ENCODE measurements at regions not wholly inside any gene's neighbourhood (a gene's known extent, or its start where the extent isn't known, plus 50 kb on each side); places are given as distances from the start of the nearest gene placed in this dataset.
A peak's percentile ranks its signal among the peaks of the same experiment; 100 is the strongest.
"Not testable (repeated sequence)": the region's sequence is repeated elsewhere in the genome, so short reads cannot be mapped to it uniquely, and the experiment has no call there.

DNA sequence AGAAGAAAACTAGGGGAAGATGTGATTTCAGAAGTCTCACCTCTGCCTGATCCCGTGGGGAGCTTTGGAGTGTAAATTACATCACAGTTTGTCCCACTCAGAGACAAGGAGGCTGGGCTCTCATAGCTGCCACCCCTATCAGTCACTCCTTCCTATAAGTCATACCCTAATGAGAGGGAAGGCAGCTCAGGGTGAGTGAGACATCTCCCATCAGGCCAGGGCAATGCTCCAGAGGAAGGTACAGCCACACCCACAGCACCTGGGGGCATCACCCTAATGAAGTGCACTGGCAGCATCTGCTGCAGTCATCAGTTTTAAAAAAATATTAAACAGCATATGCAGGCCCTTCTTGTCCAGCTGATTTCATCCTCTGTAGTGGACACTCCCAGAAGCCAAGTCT lies 223.1 kb upstream of the NBPF12 start:
- H3K4me3 ChIP-seq (ENCODE audit: low read length); H3K9me3 ChIP-seq (ENCODE audit: control insufficient read depth, insufficient read depth, low read length); H3K27me3 ChIP-seq (ENCODE audit: control insufficient read depth, insufficient read depth, low read length); H3K27ac ChIP-seq (ENCODE audit: low read length); H3K4me1 ChIP-seq (ENCODE audit: control insufficient read depth, insufficient read depth, low read length); H3K36me3 ChIP-seq (ENCODE audit: control insufficient read depth, insufficient read depth, low read length); DNase-seq (ENCODE audit: low read depth, low spot score): not testable (repeated sequence)
- no CpG with 5 or more reads among the region's 1 CpG for WGBS (ENCODE audit: insufficient coverage, insufficient read length)

DNA sequence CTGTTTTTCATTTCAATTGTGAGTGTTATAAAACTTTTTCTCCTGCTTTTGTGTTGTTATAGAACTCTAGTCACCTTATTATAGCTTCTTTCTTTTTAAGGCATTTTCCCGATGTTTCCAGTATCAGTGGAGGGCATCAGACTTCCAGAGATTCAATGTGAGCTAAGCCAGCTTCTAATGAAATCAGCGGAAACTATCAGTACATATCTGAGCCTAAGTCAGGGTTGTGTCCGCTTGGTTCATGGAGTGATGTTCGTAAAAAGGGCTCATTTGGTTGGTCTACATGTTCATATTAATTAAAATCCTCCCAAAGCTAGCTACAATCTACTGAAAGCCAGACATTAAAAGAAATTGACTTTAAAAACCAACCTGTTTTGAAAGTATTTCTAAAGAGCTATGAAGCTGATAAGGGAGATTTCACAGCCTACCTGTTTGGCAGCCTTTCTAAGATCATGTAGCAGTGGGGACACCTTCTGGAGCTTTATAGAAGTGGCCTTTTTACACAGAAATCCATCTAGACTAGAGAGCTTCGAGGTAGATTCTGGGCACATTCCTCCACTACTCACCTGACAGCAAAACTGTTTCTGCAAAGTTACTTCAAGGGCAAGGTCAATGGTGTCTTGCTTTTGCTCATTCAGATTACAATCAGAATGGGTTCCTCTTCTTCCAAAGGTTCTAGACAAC lies 227.1 kb upstream of the NBPF12 start:
- DNase-seq (ENCODE audit: low read depth, low spot score): peak; percentile 33
- H3K4me3 ChIP-seq (ENCODE audit: low read length); H3K36me3 ChIP-seq (ENCODE audit: control insufficient read depth, insufficient read depth, low read length); H3K27ac ChIP-seq (ENCODE audit: low read length); H3K9me3 ChIP-seq (ENCODE audit: control insufficient read depth, insufficient read depth, low read length); H3K4me1 ChIP-seq (ENCODE audit: control insufficient read depth, insufficient read depth, low read length); H3K27me3 ChIP-seq (ENCODE audit: control insufficient read depth, insufficient read depth, low read length): not testable (repeated sequence)
- WGBS (ENCODE audit: insufficient coverage, insufficient read length): no CpG with 5 or more reads among the region's 5 CpGs

DNA sequence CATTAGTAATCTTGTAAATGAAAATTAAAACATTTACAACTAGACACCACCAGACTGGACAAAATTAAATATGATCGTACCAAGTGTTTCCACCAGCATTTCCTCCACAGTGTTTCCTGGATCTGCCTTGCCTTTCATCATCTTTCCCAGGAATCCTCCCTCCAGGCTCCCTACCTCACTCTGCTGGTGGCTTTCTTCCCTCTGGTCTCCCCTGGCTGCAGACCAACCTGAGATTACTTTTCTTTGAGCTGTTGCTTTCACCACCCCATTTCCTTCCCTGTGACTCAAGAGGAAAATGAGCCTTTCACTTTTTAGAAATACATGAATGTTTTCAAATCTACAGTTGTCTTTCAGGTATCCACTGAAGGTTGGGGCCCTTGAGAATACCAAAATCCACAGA lies 228.8 kb upstream of the NBPF12 start:
- not testable (repeated sequence) for H3K27ac ChIP-seq (ENCODE audit: low read length); H3K4me3 ChIP-seq (ENCODE audit: low read length); H3K27me3 ChIP-seq (ENCODE audit: control insufficient read depth, insufficient read depth, low read length); H3K36me3 ChIP-seq (ENCODE audit: control insufficient read depth, insufficient read depth, low read length); H3K4me1 ChIP-seq (ENCODE audit: control insufficient read depth, insufficient read depth, low read length); DNase-seq (ENCODE audit: low read depth, low spot score); H3K9me3 ChIP-seq (ENCODE audit: control insufficient read depth, insufficient read depth, low read length)
- WGBS (ENCODE audit: insufficient coverage, insufficient read length): no CpG with 5 or more reads among the region's 1 CpG

DNA sequence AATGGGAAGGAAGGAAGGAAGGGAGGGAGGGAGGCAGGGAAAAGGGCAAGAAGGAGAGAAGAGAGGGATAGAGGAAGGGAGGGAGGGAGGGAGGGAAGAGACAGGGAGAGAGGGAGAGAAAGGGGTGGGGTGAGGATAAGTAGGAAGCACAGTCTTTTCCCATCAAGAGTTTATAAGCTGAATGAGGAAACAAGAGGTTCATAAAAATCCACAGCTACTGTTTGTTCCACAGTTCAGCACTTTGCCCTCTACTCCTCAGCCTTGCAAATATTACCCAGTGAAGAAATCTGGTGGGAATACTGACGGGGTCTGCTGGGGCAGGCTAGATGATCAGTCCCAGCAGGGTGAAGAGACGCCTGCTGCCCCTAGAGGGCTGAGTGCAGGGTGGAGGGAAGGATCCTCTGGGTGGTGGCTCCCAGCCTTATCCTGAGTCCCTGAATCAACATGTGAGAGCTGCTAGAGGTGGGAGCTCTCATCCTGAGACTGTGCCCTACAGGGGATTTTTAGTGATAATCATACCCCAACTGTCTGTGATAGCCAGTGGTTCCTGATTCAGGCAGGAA lies 233.9 kb upstream of the NBPF12 start:
- not testable (repeated sequence) for H3K9me3 ChIP-seq (ENCODE audit: control insufficient read depth, insufficient read depth, low read length); H3K4me1 ChIP-seq (ENCODE audit: control insufficient read depth, insufficient read depth, low read length); H3K27me3 ChIP-seq (ENCODE audit: control insufficient read depth, insufficient read depth, low read length); H3K27ac ChIP-seq (ENCODE audit: low read length); H3K4me3 ChIP-seq (ENCODE audit: low read length); DNase-seq (ENCODE audit: low read depth, low spot score); H3K36me3 ChIP-seq (ENCODE audit: control insufficient read depth, insufficient read depth, low read length)
- no CpG with 5 or more reads among the region's 2 CpGs for WGBS (ENCODE audit: insufficient coverage, insufficient read length)

DNA sequence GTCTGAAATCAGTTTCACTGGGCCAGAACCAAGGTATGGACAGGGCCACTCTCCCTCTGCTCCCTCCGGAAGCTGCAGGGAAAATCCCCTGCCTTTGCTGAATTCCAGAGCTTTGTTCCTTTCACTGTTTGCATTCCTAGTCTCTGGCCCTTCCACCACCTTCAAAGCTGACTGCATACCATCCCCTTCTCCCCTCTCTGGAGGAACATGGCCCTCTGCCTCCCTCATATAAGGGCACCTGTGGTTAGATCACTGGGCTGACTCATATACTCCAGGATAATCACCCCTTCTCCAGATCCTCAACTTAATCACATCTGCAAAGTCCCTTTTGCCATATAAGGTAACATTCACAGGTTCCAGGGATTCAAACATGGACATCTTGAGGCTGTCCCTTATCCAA lies 236.8 kb upstream of the NBPF12 start:
- not testable (repeated sequence) for H3K36me3 ChIP-seq (ENCODE audit: control insufficient read depth, insufficient read depth, low read length); DNase-seq (ENCODE audit: low read depth, low spot score); H3K9me3 ChIP-seq (ENCODE audit: control insufficient read depth, insufficient read depth, low read length); H3K27me3 ChIP-seq (ENCODE audit: control insufficient read depth, insufficient read depth, low read length); H3K27ac ChIP-seq (ENCODE audit: low read length); H3K4me1 ChIP-seq (ENCODE audit: control insufficient read depth, insufficient read depth, low read length); H3K4me3 ChIP-seq (ENCODE audit: low read length)
- no CpG with 5 or more reads among the region's 1 CpG for WGBS (ENCODE audit: insufficient coverage, insufficient read length)

DNA sequence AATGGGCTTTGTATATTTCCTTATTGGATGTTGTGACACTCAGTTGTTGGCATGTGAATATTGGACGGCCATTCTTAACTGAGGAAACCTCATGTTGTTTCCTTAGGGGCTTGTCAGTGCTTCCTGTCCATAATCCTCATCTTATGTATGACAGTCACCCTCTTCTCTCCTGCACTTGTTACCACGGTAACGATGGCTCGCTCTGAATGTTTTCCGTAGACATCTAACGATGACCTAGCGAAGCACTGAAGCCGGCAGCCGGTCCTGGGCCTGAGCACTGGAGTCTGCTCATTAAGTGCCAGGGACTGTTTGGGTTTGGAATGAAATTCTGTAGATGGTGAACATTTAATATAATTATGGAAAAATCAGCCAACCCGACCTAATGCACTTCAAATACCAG lies 242.7 kb upstream of the NBPF12 start:
- no CpG with 5 or more reads among the region's 10 CpGs for WGBS (ENCODE audit: insufficient coverage, insufficient read length)
- H3K9me3 ChIP-seq (ENCODE audit: control insufficient read depth, insufficient read depth, low read length); H3K4me3 ChIP-seq (ENCODE audit: low read length); H3K27ac ChIP-seq (ENCODE audit: low read length); H3K36me3 ChIP-seq (ENCODE audit: control insufficient read depth, insufficient read depth, low read length); DNase-seq (ENCODE audit: low read depth, low spot score); H3K27me3 ChIP-seq (ENCODE audit: control insufficient read depth, insufficient read depth, low read length); H3K4me1 ChIP-seq (ENCODE audit: control insufficient read depth, insufficient read depth, low read length): not testable (repeated sequence)

DNA sequence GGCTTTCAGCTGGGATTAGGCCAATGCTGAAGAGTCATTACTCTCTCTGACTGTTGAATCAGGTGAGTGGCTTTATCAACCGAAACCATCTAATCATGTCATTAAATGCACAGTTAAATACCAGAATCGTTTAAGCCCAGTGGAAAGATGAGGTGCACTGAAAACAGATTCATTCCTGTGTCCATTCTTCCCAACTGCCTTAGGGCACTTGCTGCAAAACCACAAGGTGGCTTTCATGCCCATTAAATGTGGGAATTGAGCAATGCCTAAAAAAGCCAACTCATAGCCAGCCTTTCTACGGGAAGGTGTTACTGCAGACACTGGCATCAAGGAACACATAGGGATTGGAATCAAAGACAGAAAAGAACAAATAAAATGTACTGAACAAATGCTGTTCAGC lies 246.3 kb upstream of the NBPF12 start:
- not testable (repeated sequence) for DNase-seq (ENCODE audit: low read depth, low spot score); H3K36me3 ChIP-seq (ENCODE audit: control insufficient read depth, insufficient read depth, low read length); H3K4me3 ChIP-seq (ENCODE audit: low read length); H3K27ac ChIP-seq (ENCODE audit: low read length); H3K4me1 ChIP-seq (ENCODE audit: control insufficient read depth, insufficient read depth, low read length); H3K9me3 ChIP-seq (ENCODE audit: control insufficient read depth, insufficient read depth, low read length); H3K27me3 ChIP-seq (ENCODE audit: control insufficient read depth, insufficient read depth, low read length)
- WGBS (ENCODE audit: insufficient coverage, insufficient read length): no CpG with 5 or more reads among the region's 3 CpGs

DNA sequence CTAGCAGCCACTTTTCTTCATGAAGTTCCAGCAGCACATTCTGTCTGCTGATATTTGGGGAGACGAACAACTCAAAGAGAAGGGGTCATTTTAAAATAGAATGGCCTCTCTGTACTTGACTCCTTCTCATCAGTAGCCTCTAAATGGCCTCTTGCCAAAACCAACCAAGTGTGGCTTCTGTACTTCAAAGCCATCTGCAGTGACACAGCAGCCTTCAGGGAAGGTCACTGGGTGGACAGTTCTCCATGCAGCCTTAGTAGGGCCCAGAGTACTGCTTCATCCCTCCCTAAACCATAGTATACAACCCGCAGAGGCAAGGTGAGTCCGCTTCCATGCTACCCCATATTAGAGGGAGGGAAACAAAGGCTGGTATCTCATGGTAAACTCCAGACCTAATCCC lies 249.2 kb upstream of the NBPF12 start:
- not testable (repeated sequence) for DNase-seq (ENCODE audit: low read depth, low spot score); H3K27ac ChIP-seq (ENCODE audit: low read length); H3K9me3 ChIP-seq (ENCODE audit: control insufficient read depth, insufficient read depth, low read length); H3K4me3 ChIP-seq (ENCODE audit: low read length); H3K36me3 ChIP-seq (ENCODE audit: control insufficient read depth, insufficient read depth, low read length); H3K27me3 ChIP-seq (ENCODE audit: control insufficient read depth, insufficient read depth, low read length); H3K4me1 ChIP-seq (ENCODE audit: control insufficient read depth, insufficient read depth, low read length)
- no CpG with 5 or more reads among the region's 3 CpGs for WGBS (ENCODE audit: insufficient coverage, insufficient read length)

DNA sequence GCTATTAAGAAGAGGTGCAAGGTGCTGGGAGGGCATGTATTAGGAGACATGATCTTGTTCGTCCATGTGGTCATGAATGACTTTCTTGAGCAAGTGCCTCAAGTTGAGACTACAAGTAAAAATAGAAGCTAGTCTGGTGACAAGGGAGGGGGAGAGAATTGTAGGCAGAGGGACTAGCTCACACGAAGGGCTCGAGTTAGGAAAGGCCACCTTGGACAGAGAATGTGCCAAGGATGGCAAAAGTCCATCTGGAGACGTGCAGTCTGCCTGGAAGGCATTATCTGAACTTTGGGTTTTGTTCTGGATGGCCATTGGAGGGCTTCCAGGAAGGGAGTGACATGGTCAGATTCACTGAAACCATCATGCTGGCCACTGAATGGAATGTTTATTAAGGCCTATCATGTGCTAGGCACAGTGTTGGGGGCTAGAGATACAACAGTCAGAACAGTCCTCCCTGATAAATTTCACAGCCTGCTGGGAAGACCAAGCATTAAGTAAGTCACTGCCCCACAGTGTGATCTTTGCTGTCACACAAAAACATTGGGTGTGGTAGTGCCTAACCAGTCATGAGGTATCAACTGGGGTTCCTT lies 251.3 kb upstream of the NBPF12 start:
- not testable (repeated sequence) for H3K4me1 ChIP-seq (ENCODE audit: control insufficient read depth, insufficient read depth, low read length); H3K27ac ChIP-seq (ENCODE audit: low read length); H3K9me3 ChIP-seq (ENCODE audit: control insufficient read depth, insufficient read depth, low read length); DNase-seq (ENCODE audit: low read depth, low spot score); H3K4me3 ChIP-seq (ENCODE audit: low read length); H3K27me3 ChIP-seq (ENCODE audit: control insufficient read depth, insufficient read depth, low read length); H3K36me3 ChIP-seq (ENCODE audit: control insufficient read depth, insufficient read depth, low read length)
- WGBS (ENCODE audit: insufficient coverage, insufficient read length): no CpG with 5 or more reads among the region's 4 CpGs

DNA sequence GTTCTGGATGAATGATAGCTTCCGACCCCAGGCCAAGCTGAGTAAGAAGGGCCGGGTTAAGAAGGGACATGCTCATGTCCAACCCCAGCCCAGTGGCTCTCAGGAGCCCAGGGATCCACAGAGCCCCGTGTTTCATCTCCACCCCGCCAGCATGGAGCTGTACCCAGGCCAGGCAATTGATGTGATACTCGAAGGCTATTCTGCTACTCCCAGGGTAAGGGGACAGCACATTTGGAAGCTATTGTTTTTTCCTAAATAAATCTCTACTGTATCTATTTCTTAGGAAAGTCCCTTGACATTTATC lies 255.0 kb upstream of the NBPF12 start:
- not testable (repeated sequence) for DNase-seq (ENCODE audit: low read depth, low spot score); H3K27me3 ChIP-seq (ENCODE audit: control insufficient read depth, insufficient read depth, low read length); H3K36me3 ChIP-seq (ENCODE audit: control insufficient read depth, insufficient read depth, low read length); H3K27ac ChIP-seq (ENCODE audit: low read length); H3K4me1 ChIP-seq (ENCODE audit: control insufficient read depth, insufficient read depth, low read length); H3K4me3 ChIP-seq (ENCODE audit: low read length); H3K9me3 ChIP-seq (ENCODE audit: control insufficient read depth, insufficient read depth, low read length)
- WGBS (ENCODE audit: insufficient coverage, insufficient read length): no CpG with 5 or more reads among the region's 5 CpGs
